Kidney epithelial cell (primary cell): ENCODE measurements at regions not wholly inside any gene's neighbourhood (a gene's known extent, or its start where the extent isn't known, plus 50 kb on each side); places are given as distances from the start of the nearest gene placed in this dataset.

Experiments used
- DNase-seq: peaks from one replicate; pipeline ENCODE4 v3.0.0-alpha.2; 2010; ENCODE audit warnings: low read depth
- H3K27me3 ChIP-seq: 2 replicates; pipeline ENCODE4 v1.6.0; 2011; ENCODE audit warnings: low read length; ENCODE audit not compliant: control insufficient read depth, insufficient read depth
- H3K36me3 ChIP-seq: 2 replicates; pipeline ENCODE4 v1.5.1; 2011; ENCODE audit warnings: low read length; ENCODE audit not compliant: control insufficient read depth, insufficient read depth
- H3K4me3 ChIP-seq: 2 replicates; pipeline ENCODE4 v1.5.1; 2011; ENCODE audit warnings: low read depth, mild to moderate bottlenecking, control low read depth, low read length
- CTCF ChIP-seq: IDR thresholded peaks from 2 replicates; pipeline ENCODE4 v1.5.1; 2011; ENCODE audit warnings: mild to moderate bottlenecking, moderate library complexity, low read length, control low read depth, inconsistent platforms; ENCODE audit not compliant: insufficient read depth, poor library complexity, severe bottlenecking

GRCh38 chr5:66247176-66247960, 103.3 kb downstream of the SREK1 start:
- no peak for DNase-seq
- Histone ChIP-seq H3K27me3 (no peaks in the 10 kb centered on the region), H3K4me3 (no peak overlapping the region), H3K36me3 (no peaks in the 10 kb centered on the region)
- TF ChIP-seq CTCF: no peak

- no peak for TF ChIP-seq CTCF
- H3K27me3 ChIP-seq: no peaks in the 10 kb centered on the region
- H3K4me3 ChIP-seq: no peak overlapping the region
- H3K36me3 ChIP-seq: no peaks in the 10 kb centered on the region
- no peak for DNase-seq
Observed at GRCh38 chr5:66248874-66249273, 104.8 kb downstream of the SREK1 start.

GRCh38 chr5:66249920-66250319, 105.8 kb downstream of the SREK1 start:
- TF ChIP-seq CTCF: no peak
- H3K36me3 ChIP-seq: no peaks in the 10 kb centered on the region
- no peak for DNase-seq
- peaks cover under 1% of the 10 kb centered on the region for H3K27me3 ChIP-seq
- no peak overlapping the region for H3K4me3 ChIP-seq

- Histone ChIP-seq H3K27me3 (peaks cover 2% of the 10 kb centered on the region), H3K36me3 (no peaks in the 10 kb centered on the region), H3K4me3 (no peak overlapping the region)
- no peak for DNase-seq
- no peak for TF ChIP-seq CTCF
Observed at GRCh38 chr5:66252849-66253248, 108.7 kb downstream of the SREK1 start.

- no peak for TF ChIP-seq CTCF
- Histone ChIP-seq H3K4me3 (no peak overlapping the region), H3K27me3 (peaks cover 2% of the 10 kb centered on the region), H3K36me3 (no peaks in the 10 kb centered on the region)
- no peak for DNase-seq
Observed at GRCh38 chr5:66255714-66256113, 111.6 kb downstream of the SREK1 start.

GRCh38 chr5:66273121-66273520, 129.0 kb downstream of the SREK1 start:
- no peak for DNase-seq
- H3K27me3 ChIP-seq: peaks cover 2% of the 10 kb centered on the region
- TF ChIP-seq CTCF: no peak
- H3K36me3 ChIP-seq: no peaks in the 10 kb centered on the region
- H3K4me3 ChIP-seq: no peak overlapping the region
